ENCODE measurements at regions not wholly inside any gene's neighbourhood (a gene's known extent, or its start where the extent isn't known, plus 50 kb on each side); places are given as distances from the start of the nearest gene placed in this dataset.

- TF ChIP-seq ARNT (IDR thresholded peaks at IDR 0.05): no peak
- TF ChIP-seq RFX7 (CRISPR knock-in tag; IDR thresholded peaks at IDR 0.05): no peak
- TF ChIP-seq DPF2 (IDR thresholded peaks at IDR 0.05): no peak
- TF ChIP-seq SOX6 (IDR thresholded peaks at IDR 0.05): no peak
Observed at GRCh38 chr2:120463527-120463926, 117.6 kb downstream of the INHBB start (continued).

- no peaks in the 10 kb centered on the region for H3K9me1 ChIP-seq (ENCODE audit: control insufficient read depth, insufficient read depth, low read length)
Observed at GRCh38 chr2:120463996-120464395, 118.1 kb downstream of the INHBB start.

More at GRCh38 chr2:120463996-120464395, 118.1 kb downstream of the INHBB start:
- Histone ChIP-seq H3K9ac (ENCODE audit: insufficient read depth in 1 of 2, low read depth in 2 of 2, low read length in 2 of 2) (no peak overlapping the region), H3K79me2 (ENCODE audit: control insufficient read depth, insufficient read depth, low read length) (no peaks in the 10 kb centered on the region), H3K4me3 (no peak overlapping the region), H4K20me1 (replicated peaks; ENCODE audit: control insufficient read depth, insufficient read depth, low read length) (no peaks in the 10 kb centered on the region), H3K27ac (ENCODE audit: extremely low read depth, low read depth, low read length) (no peak overlapping the region), H3K4me1 (replicated peaks in 1 of 2; ENCODE audit: control insufficient read depth in 2 of 2, insufficient read depth in 2 of 2, low read length in 2 of 2) (peaks cover 0 to 5% of the 10 kb centered on the region in 2 experiments; a peak in 2 of 5 replicates), H3K4me2 (ENCODE audit: insufficient read depth, low read length) (no peak overlapping the region), H3K36me3 (ENCODE audit: control insufficient read depth, insufficient read depth, low read length) (no peaks in the 10 kb centered on the region), H3K9me3 (replicated peaks; ENCODE audit: control insufficient read depth, insufficient read depth, low read depth, low read length) (no peaks in the 10 kb centered on the region), H3K27me3 (ENCODE audit: control insufficient read depth in 2 of 2, insufficient read depth in 2 of 2, low read length in 2 of 2) (peaks cover 0 to 12% of the 10 kb centered on the region in 2 experiments; a peak in 2 of 5 replicates), H2AFZ (ENCODE audit: low read depth, low read length) (no peak overlapping the region)
- ChIA-PET CTCF (ENCODE audit: low intra/inter-chr PET ratio) (no interaction called here), POLR2A (no interaction called here)
- 0% methylated on average over 1 of the region's 1 CpG for WGBS (ENCODE audit: insufficient coverage, low coverage, missing lambda C conversion rate)
- intact Hi-C loops (cut with micrococcal nuclease) (no loop called here), in situ Hi-C loops (cut with MboI) (no loop called here)
- DNase-seq (ENCODE audit: extremely low read depth in 1 of 4, low spot score in 3 of 4) (no peak), ATAC-seq (no peak), FAIRE-seq (no peak)
- no TSS peak for BruUV-seq (replicated peaks)
- TF ChIP-seq THRA (IDR thresholded peaks at IDR 0.05) (no peak), DLX4 (CRISPR knock-in tag; IDR thresholded peaks at IDR 0.05) (no peak), MEIS2 (IDR thresholded peaks at IDR 0.05; ENCODE audit: partially characterized antibody) (no peak), DNMT1 (IDR thresholded peaks at IDR 0.05) (no peak), ZNF79 (CRISPR knock-in tag; IDR thresholded peaks at IDR 0.05; ENCODE audit: low read depth) (no peak), TOE1 (IDR thresholded peaks at IDR 0.05; ENCODE audit: borderline replicate concordance) (no peak), TOE1 (CRISPR knock-in tag; IDR thresholded peaks at IDR 0.05; ENCODE audit: borderline replicate concordance, low read depth) (no peak), ZNF3 (CRISPR knock-in tag; IDR thresholded peaks at IDR 0.05) (no peak), ASH1L (IDR thresholded peaks at IDR 0.05; ENCODE audit: borderline replicate concordance, low read depth, partially characterized antibody) (no peak), ZBTB33 (CRISPR knock-in tag; IDR thresholded peaks at IDR 0.05) (no peak), GATAD2B (IDR thresholded peaks at IDR 0.05; ENCODE audit: borderline replicate concordance) (no peak)
